ENCODE measurements at regions not wholly inside any gene's neighbourhood (a gene's known extent, or its start where the extent isn't known, plus 50 kb on each side); places are given as distances from the start of the nearest gene placed in this dataset.

- H4K20me1 ChIP-seq (ENCODE audit: control insufficient read depth, insufficient read depth, insufficient read length) = no peaks in the 10 kb centered on the region
- no peak overlapping the region for H3T11ph ChIP-seq (ENCODE audit: low read length)
- H4K8ac ChIP-seq (replicated peaks; ENCODE audit: insufficient read length, low read depth, low read length) = no peak overlapping the region
- H3K18ac ChIP-seq (ENCODE audit: insufficient read length, low read depth, low read length) = no peak overlapping the region
- H4K5ac ChIP-seq (ENCODE audit: insufficient read length, low read depth, low read length) = no peak overlapping the region
- H3K27me3 Mint-ChIP-seq (ENCODE audit: low read depth) = peaks cover 14% of the 10 kb centered on the region
- H2AFZ ChIP-seq (ENCODE audit: low read length) = no peak overlapping the region
- no peaks in the 10 kb centered on the region for H3K23me2 ChIP-seq (ENCODE audit: insufficient read length, low read depth, low read length, poor library complexity, severe bottlenecking)
- DNase-seq = no peak
- no peak overlapping the region for H3K4ac ChIP-seq (ENCODE audit: low read depth, low read length)
- no peak for TF ChIP-seq CTCF (conservative IDR thresholded peaks at IDR 0.05)
- no peak overlapping the region for H2BK15ac ChIP-seq (ENCODE audit: low read depth, low read length)
- no peak overlapping the region for H3K4me2 ChIP-seq (ENCODE audit: insufficient read depth, insufficient read length, low read length)
- no peaks in the 10 kb centered on the region for H3K9me3 Mint-ChIP-seq
- no peaks in the 10 kb centered on the region for H3K79me2 ChIP-seq (ENCODE audit: insufficient read depth, low read length)
- H3K23ac ChIP-seq (ENCODE audit: insufficient read length, low read depth, low read length) = no peak overlapping the region
- no peak overlapping the region for H3K4me3 Mint-ChIP-seq
- no peaks in the 10 kb centered on the region for H3K4me1 ChIP-seq (ENCODE audit: insufficient read depth, low read length)
- no CpG with 5 or more reads among the region's 5 CpGs for WGBS (ENCODE audit: extremely low coverage, insufficient read length, low lambda C conversion rate)
- H2AK5ac ChIP-seq (ENCODE audit: insufficient read length, low read length) = no peak overlapping the region
- peaks cover 8 to 9% of the 10 kb centered on the region in 2 experiments for H3K4me1 Mint-ChIP-seq
- no peaks in the 10 kb centered on the region for H3K36me3 Mint-ChIP-seq (ENCODE audit: insufficient read depth in 1 of 3, low read depth in 3 of 3)
- no peak overlapping the region for H3K14ac ChIP-seq (ENCODE audit: insufficient read depth, low read length)
- H4K91ac ChIP-seq (ENCODE audit: insufficient read length, low read depth, low read length) = no peak overlapping the region
- H3K9me3 ChIP-seq (ENCODE audit: control insufficient read depth, low read depth, low read length) = no peaks in the 10 kb centered on the region
- no peak overlapping the region for H2BK12ac ChIP-seq (ENCODE audit: insufficient read length, low read depth, low read length)
- no peak overlapping the region for H3K56ac ChIP-seq (ENCODE audit: insufficient read length, low read depth, low read length)
- H3K79me1 ChIP-seq (ENCODE audit: insufficient read depth, low read depth, low read length, poor library complexity, severe bottlenecking) = no peaks in the 10 kb centered on the region
- no peaks in the 10 kb centered on the region; the same call in 1 of the 2 replicates for H3K27me3 ChIP-seq (ENCODE audit: insufficient read depth, low read length)
- H3K9ac ChIP-seq (ENCODE audit: extremely low read depth, insufficient read length, low read length) = no peak overlapping the region
- no peak overlapping the region for H3K27ac ChIP-seq (ENCODE audit: insufficient read length, low read depth, low read length)
- no peak overlapping the region for H2BK20ac ChIP-seq (ENCODE audit: low read depth, low read length, poor library complexity, severe bottlenecking)
- H3K27ac Mint-ChIP-seq = no peak overlapping the region
- no peak overlapping the region for H2BK5ac ChIP-seq (ENCODE audit: insufficient read length, low read length)
- no peak overlapping the region for H2BK120ac ChIP-seq (ENCODE audit: low read depth, low read length, poor library complexity, severe bottlenecking)
Observed at GRCh38 chr14:30160608-30161007, 233.0 kb upstream of the PRKD1 start.

All from H9 (cell line).